NB4 (cell line): ENCODE measurements at regions not wholly inside any gene's neighbourhood (a gene's known extent, or its start where the extent isn't known, plus 50 kb on each side); places are given as distances from the start of the nearest gene placed in this dataset.

Experiments
- DNase-seq: peaks from one replicate; pipeline ENCODE4 v3.0.0; 2010; ENCODE audit warnings: low read depth
- H3K4me3 ChIP-seq: one replicate; pipeline ENCODE4 v1.5.1; 2011; ENCODE audit warnings: mild to moderate bottlenecking, low read depth, low read length, moderate library complexity
- MAX ChIP-seq: IDR thresholded peaks from 2 replicates; pipeline ENCODE4 v1.6.1; 2011; ENCODE audit warnings: low read depth, low read length
- MYC ChIP-seq: IDR thresholded peaks from 2 replicates; pipeline ENCODE4 v1.6.1; 2011; ENCODE audit warnings: low read depth, low read length
- POLR2A ChIP-seq: IDR thresholded peaks from 2 replicates; pipeline ENCODE4 v1.6.1; 2011; ENCODE audit warnings: mild to moderate bottlenecking; ENCODE audit not compliant: insufficient read length; ENCODE audit errors: extremely low read depth
- TF ChIP-seq, protein P1 (sequence below): IDR thresholded peaks from one replicate; pipeline ENCODE4 v1.5.1; 2012; ENCODE audit warnings: low read depth, low read length

GRCh38 chr15:48010316-48010715 is 110.5 kb upstream of the SLC24A5 start:
- DNase-seq = no peak
- H3K4me3 ChIP-seq = no peak overlapping the region
- no peak for TF ChIP-seq POLR2A
- no peak for TF ChIP-seq MYC
- TF ChIP-seq MAX = no peak
- TF ChIP-seq, protein P1, sequence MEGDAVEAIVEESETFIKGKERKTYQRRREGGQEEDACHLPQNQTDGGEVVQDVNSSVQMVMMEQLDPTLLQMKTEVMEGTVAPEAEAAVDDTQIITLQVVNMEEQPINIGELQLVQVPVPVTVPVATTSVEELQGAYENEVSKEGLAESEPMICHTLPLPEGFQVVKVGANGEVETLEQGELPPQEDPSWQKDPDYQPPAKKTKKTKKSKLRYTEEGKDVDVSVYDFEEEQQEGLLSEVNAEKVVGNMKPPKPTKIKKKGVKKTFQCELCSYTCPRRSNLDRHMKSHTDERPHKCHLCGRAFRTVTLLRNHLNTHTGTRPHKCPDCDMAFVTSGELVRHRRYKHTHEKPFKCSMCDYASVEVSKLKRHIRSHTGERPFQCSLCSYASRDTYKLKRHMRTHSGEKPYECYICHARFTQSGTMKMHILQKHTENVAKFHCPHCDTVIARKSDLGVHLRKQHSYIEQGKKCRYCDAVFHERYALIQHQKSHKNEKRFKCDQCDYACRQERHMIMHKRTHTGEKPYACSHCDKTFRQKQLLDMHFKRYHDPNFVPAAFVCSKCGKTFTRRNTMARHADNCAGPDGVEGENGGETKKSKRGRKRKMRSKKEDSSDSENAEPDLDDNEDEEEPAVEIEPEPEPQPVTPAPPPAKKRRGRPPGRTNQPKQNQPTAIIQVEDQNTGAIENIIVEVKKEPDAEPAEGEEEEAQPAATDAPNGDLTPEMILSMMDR = no peak

DNA sequence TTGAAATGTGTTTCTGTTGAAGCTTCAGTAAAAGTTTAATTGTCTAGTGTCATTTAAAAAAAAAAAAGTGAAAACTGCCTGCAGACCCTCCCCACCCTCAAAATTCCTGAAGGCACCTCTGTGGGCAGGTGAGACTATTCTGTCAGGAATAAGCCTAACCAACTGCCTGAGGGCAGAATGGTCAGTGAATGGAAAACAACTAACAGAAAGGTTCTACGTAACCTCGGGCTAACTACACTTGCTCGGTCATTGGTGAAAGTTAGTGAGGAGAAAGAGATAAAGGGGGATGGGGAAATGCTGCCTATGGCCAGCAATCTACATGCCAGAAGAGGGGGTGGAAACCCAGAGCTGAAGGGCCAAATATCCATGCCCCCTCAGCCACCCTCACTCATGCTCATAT is 108.6 kb upstream of the SLC24A5 start:
- DNase-seq = no peak
- TF ChIP-seq POLR2A = no peak
- TF ChIP-seq, protein P1 = no peak
- TF ChIP-seq MYC = no peak
- TF ChIP-seq MAX = no peak
- H3K4me3 ChIP-seq = no peak overlapping the region

- no peak for TF ChIP-seq MAX
- no peak for TF ChIP-seq MYC
- TF ChIP-seq POLR2A = no peak
- TF ChIP-seq, protein P1 = no peak
- H3K4me3 ChIP-seq = no peak overlapping the region
- no peak for DNase-seq
These were observed 103.9 kb upstream of the SLC24A5 start for GRCh38 chr15:48016865-48017264.

- no peak overlapping the region for H3K4me3 ChIP-seq
- no peak for DNase-seq
- no peak for TF ChIP-seq POLR2A
- TF ChIP-seq, protein P1 = no peak
- TF ChIP-seq MYC = no peak
- no peak for TF ChIP-seq MAX
These were observed 103.0 kb upstream of the SLC24A5 start for GRCh38 chr15:48017747-48018146.

- no peak overlapping the region for H3K4me3 ChIP-seq
- TF ChIP-seq MYC (no peak), MAX (no peak)
- TF ChIP-seq, protein P1 = no peak
- DNase-seq = no peak
These were observed 100.6 kb upstream of the SLC24A5 start for GRCh38 chr15:48020166-48020565.

GRCh38 chr15:48021336-48022086 is 99.3 kb upstream of the SLC24A5 start:
- no peak for TF ChIP-seq MYC
- TF ChIP-seq, protein P1 = no peak
- no peak for TF ChIP-seq POLR2A
- TF ChIP-seq MAX = no peak
- H3K4me3 ChIP-seq = no peak overlapping the region
- no peak for DNase-seq
